Urinary bladder (tissue), 3 donors: ENCODE measurements at regions not wholly inside any gene's neighbourhood (a gene's known extent, or its start where the extent isn't known, plus 50 kb on each side); places are given as distances from the start of the nearest gene placed in this dataset.
"Not testable (repeated sequence)": the region's sequence is repeated elsewhere in the genome, so short reads cannot be mapped to it uniquely, and the experiment has no call there.

Experiments used
- DNase-seq: peaks from one replicate; pipeline ENCODE4 v3.0.0-alpha.2; 2015; ENCODE audit errors: extremely low spot score
- H3K27ac ChIP-seq: one replicate; pipeline ENCODE4 v1.5.1; 2013; ENCODE audit warnings: low read depth, mild to moderate bottlenecking, moderate library complexity
- H3K36me3 ChIP-seq: one replicate; pipeline ENCODE4 v1.6.1; 2013; ENCODE audit warnings: mild to moderate bottlenecking, moderate library complexity; ENCODE audit not compliant: insufficient read depth
- H3K4me1 ChIP-seq: one replicate; pipeline ENCODE4 v1.6.1; 2013; ENCODE audit warnings: mild to moderate bottlenecking, moderate library complexity; ENCODE audit not compliant: insufficient read depth
- H3K4me3 ChIP-seq: one replicate; pipeline ENCODE4 v1.5.1; 2013; ENCODE audit warnings: low read depth, low read length
- WGBS: extraction: QIAGEN DNeasy Blood & Tissue Kit; methylation state at CpG from one replicate; pipeline ENCODE4 v1.1.7; 2013; 5-methylcytosine and 5-hydroxymethylcytosine counted together
- donor health status: healthy with polysubstance abuse.
- donor health status: healthy.

GRCh38 chr19:5253406-5254110 is 87.1 kb downstream of the PTPRS start:
- Histone ChIP-seq H3K27ac (no peak overlapping the region), H3K36me3 (peaks cover 4% of the 10 kb centered on the region)
- WGBS: 84% methylated on average over 3 of the region's 3 CpGs

DNA sequence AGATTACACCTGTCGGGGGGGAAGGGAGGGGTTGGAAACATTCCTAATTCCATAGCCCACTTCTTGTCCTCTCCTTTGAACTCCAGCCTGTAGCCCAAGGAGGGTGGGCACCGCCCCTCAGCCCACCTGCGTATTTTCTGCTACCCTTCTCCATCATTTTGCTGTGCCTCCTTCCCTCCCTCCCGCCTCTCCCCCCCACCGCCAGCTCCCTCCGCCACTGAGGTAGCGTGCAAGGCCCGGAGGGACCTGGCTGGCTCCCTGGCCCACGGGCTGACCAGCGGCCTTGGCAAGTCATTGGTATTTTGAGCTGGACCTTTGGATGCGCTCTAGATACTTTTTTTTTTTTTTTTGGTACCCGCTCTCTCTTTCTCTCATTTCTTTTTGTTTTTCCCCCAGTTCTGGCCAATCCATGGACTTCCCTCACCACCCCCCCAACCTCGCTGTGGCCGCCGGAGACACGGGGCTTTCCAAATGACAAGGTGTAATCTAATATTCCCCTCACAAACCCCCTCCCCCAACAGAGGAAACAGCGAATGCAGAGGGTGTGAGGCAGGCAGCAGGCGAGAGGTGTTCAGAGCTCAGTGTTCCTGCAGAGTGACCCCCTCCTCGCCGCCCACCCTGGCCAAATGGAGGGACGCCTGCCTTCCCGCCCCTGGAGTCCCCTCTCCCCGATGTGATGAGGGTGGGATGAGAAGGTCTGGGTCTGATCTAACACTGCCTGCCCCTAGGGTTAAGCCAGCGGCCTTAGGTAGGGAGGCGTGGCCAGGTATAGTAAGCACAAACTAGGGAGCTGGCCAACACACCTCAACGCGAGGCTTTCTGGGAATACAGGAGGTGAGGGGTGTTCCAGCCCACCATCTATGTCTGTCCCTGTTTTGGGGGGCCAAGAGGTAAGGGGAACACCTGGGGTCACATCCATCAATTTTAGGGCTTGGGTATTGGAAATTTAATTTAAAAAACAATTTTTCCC is 89.2 kb downstream of the PTPRS start:
- no peak overlapping the region for H3K27ac ChIP-seq
- H3K4me3 ChIP-seq: no peak overlapping the region
- DNase-seq: no peak
- no peaks in the 10 kb centered on the region for H3K4me1 ChIP-seq
- peaks cover 4% of the 10 kb centered on the region for H3K36me3 ChIP-seq
- 81% methylated on average over 27 of the region's 27 CpGs for WGBS

More at GRCh38 chr19:5253406-5254110, 87.1 kb downstream of the PTPRS start:
- no peak for DNase-seq
- Histone ChIP-seq H3K4me1 (no peaks in the 10 kb centered on the region), H3K4me3 (no peak overlapping the region)

- Histone ChIP-seq H3K4me1 (no peaks in the 10 kb centered on the region), H3K36me3 (peaks cover 2% of the 10 kb centered on the region), H3K4me3 (no peak overlapping the region), H3K27ac (no peak overlapping the region)
- no peak for DNase-seq
- WGBS: 85% methylated on average over 23 of the region's 23 CpGs
Measured at GRCh38 chr19:5250127-5250659, 90.4 kb downstream of the PTPRS start.

GRCh38 chr19:5249526-5249925 is 91.1 kb downstream of the PTPRS start:
- H3K36me3 ChIP-seq: no peaks in the 10 kb centered on the region
- no peak overlapping the region for H3K4me3 ChIP-seq
- no peaks in the 10 kb centered on the region for H3K4me1 ChIP-seq
- 93% methylated on average over 3 of the region's 3 CpGs for WGBS
- DNase-seq: no peak
- no peak overlapping the region for H3K27ac ChIP-seq

DNA sequence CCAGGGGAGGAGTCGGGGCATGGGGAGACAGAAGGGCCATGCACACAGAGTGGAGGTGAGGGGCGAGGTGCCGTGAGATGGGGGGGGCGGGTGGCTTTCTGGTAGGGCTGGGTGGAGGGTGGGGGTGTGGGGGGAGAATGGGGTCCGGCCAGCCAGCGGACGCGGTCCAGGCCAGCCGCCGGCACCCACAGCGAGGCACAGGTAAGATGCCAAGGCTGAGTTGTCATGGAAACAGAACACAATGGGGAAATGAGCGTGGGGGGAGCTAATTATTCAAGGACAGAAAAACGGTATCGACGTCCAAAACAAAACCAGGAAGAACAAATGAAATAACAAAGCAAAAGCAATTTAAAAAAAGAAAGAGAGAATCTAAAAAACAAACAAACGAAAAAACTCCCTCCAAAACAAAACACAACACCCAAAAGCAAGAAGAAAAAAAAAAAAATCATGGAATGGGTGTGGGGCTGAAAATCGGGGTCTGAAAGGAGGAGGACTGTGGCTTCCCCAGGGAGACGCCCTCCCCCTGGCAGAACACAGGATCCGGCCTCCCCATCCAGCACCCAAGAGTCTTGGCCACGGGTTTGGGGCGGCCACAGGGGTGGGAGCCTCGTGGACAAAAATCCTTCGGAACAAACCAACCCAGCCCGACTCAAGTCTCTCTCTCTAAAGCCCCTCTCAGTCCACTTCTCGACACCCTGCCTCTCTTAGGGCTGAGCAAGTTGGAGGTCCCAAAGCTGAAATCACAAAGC is 92.5 kb downstream of the PTPRS start:
- H3K27ac ChIP-seq: no peak overlapping the region
- no peak overlapping the region for H3K4me3 ChIP-seq
- no peaks in the 10 kb centered on the region for H3K36me3 ChIP-seq
- no peak for DNase-seq
- WGBS: 84% methylated on average over 25 of the region's 25 CpGs
- H3K4me1 ChIP-seq: no peaks in the 10 kb centered on the region

- 88% methylated on average over 10 of the region's 10 CpGs for WGBS
- no peak overlapping the region for H3K27ac ChIP-seq
- no peak overlapping the region for H3K4me3 ChIP-seq
- no peaks in the 10 kb centered on the region for H3K36me3 ChIP-seq
- H3K4me1 ChIP-seq: no peaks in the 10 kb centered on the region
- DNase-seq: no peak
Measured at GRCh38 chr19:5246554-5247155, 94.0 kb downstream of the PTPRS start.

GRCh38 chr19:5245631-5246553 is 94.7 kb downstream of the PTPRS start:
- 93% methylated on average over 38 of the region's 38 CpGs for WGBS
- Histone ChIP-seq H3K36me3 (no peaks in the 10 kb centered on the region), H3K4me1 (no peaks in the 10 kb centered on the region), H3K4me3 (no peak overlapping the region), H3K27ac (no peak overlapping the region)
- no peak for DNase-seq

- DNase-seq: no peak
- Histone ChIP-seq H3K4me1 (no peaks in the 10 kb centered on the region), H3K4me3 (no peak overlapping the region), H3K27ac (no peak overlapping the region), H3K36me3 (no peaks in the 10 kb centered on the region)
- 98% methylated on average over 11 of the region's 11 CpGs for WGBS
Measured at GRCh38 chr19:5244351-5244750, 96.3 kb downstream of the PTPRS start.

DNA sequence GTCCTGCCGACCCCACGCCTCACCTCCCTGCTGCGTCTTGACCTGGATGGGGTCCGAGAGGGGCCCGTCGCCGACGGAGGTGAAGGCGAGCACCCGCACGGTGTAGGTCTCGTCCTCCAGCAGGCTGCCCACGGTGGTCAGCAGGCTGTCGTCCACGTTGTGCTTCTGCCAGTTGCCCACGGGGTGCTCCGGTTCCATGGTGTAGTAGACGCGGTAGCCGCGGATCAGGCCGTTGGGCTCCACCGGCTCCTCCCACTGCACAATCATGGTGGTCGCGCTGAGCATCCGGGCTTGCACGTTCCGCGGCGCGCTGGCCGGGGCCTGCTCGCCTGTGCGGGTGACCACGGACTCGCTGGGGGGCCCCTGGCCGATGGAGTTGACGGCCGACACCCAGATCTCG is 96.7 kb downstream of the PTPRS start:
- WGBS: 97% methylated on average over 40 of the region's 40 CpGs
- Histone ChIP-seq H3K36me3 (no peaks in the 10 kb centered on the region), H3K4me3 (no peak overlapping the region), H3K4me1 (no peaks in the 10 kb centered on the region), H3K27ac (no peak overlapping the region)
- DNase-seq: no peak

GRCh38 chr19:5241896-5242295 is 98.7 kb downstream of the PTPRS start:
- WGBS: 93% methylated on average over 9 of the region's 9 CpGs

DNA sequence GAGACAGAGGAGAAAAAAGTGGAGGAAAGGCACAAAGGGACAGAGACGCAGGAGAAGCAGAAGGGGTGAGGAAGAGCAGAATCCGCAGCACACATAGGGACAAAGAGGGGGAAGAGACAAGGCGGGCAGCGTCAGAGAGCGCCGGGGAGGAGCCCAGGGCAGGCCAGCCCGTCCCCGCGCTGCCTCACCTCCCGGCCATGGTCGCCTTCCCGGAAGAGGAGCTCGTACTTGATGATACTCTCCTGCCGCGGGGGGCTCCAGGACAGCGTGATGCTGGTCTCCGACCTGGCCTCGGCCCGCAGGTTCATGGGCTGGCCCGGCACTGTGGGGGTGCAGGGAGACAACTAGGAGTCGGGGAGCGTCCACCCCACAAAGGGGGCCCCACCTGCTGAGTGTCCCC is 100.6 kb downstream of the PTPRS start:
- no peaks in the 10 kb centered on the region for H3K36me3 ChIP-seq

More at GRCh38 chr19:5241896-5242295, 98.7 kb downstream of the PTPRS start:
- H3K4me1 ChIP-seq, H3K4me3 ChIP-seq, H3K36me3 ChIP-seq, DNase-seq, H3K27ac ChIP-seq: not testable (repeated sequence)

GRCh38 chr19:5238700-5239099 is 101.9 kb downstream of the PTPRS start:
- no peaks in the 10 kb centered on the region for H3K4me1 ChIP-seq
- H3K4me3 ChIP-seq: no peak overlapping the region
- WGBS: 93% methylated on average over 33 of the region's 33 CpGs
- no peak overlapping the region for H3K27ac ChIP-seq
- no peaks in the 10 kb centered on the region for H3K36me3 ChIP-seq
- no peak for DNase-seq

More for the DNA sequence above, 100.6 kb downstream of the PTPRS start:
- Histone ChIP-seq H3K4me1 (no peaks in the 10 kb centered on the region), H3K27ac (no peak overlapping the region), H3K4me3 (no peak overlapping the region)
- WGBS: 93% methylated on average over 22 of the region's 22 CpGs
- no peak for DNase-seq
